GM20000 (cell line): ENCODE measurements at regions not wholly inside any gene's neighbourhood (a gene's known extent, or its start where the extent isn't known, plus 50 kb on each side); places are given as distances from the start of the nearest gene placed in this dataset.

ENCODE experiments used
- DNase-seq: peaks from one replicate; pipeline ENCODE4 v3.0.0; 2012; ENCODE audit warnings: low spot score
- TF ChIP-seq, protein P1 (sequence below): IDR thresholded peaks from 2 replicates; pipeline ENCODE4 v1.5.1; 2012; ENCODE audit warnings: mild to moderate bottlenecking, control low read depth; ENCODE audit errors: extremely low read depth, missing control alignments

DNA sequence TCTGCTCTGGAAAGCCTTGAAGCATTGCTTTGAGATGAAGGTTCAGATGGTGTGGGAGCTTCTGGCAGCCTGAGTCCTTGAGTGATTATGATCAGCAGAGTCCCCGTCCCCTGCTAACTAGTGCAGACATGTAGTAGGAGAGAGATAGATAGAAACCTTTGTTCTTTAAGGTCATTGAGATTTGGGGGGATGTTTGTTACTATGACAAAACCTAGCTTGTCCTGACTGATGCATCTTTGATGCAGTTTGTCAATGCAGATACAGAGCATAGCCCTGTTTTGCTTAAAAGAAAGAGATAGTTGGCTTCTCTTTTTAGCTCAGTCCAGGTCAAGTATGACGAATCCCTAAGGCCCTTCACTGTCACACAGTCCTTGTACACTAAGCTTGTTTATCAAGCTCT, 274.6 kb upstream of the DPP10 start:
- no peak for DNase-seq
- TF ChIP-seq, protein P1, sequence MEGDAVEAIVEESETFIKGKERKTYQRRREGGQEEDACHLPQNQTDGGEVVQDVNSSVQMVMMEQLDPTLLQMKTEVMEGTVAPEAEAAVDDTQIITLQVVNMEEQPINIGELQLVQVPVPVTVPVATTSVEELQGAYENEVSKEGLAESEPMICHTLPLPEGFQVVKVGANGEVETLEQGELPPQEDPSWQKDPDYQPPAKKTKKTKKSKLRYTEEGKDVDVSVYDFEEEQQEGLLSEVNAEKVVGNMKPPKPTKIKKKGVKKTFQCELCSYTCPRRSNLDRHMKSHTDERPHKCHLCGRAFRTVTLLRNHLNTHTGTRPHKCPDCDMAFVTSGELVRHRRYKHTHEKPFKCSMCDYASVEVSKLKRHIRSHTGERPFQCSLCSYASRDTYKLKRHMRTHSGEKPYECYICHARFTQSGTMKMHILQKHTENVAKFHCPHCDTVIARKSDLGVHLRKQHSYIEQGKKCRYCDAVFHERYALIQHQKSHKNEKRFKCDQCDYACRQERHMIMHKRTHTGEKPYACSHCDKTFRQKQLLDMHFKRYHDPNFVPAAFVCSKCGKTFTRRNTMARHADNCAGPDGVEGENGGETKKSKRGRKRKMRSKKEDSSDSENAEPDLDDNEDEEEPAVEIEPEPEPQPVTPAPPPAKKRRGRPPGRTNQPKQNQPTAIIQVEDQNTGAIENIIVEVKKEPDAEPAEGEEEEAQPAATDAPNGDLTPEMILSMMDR = no peak

DNA sequence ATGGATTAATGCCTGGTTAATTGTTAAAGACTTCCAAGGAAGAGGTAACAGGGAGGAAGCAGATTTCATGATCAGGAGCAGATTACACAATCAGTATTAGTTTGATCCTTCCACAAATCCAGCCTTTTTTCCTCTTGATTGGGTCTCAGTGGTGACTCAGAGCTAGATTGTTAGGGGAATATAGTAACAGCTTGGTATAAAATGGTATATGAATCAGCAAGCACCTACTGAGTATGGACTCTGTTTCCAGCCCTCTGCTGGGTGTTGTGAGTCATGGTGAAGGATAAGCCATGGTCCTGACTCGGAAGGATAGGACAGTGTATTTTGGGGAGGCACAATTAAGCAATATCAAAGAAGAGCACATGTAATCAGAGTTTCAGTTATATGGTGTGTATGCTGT, 272.4 kb upstream of the DPP10 start:
- DNase-seq = no peak

DNA sequence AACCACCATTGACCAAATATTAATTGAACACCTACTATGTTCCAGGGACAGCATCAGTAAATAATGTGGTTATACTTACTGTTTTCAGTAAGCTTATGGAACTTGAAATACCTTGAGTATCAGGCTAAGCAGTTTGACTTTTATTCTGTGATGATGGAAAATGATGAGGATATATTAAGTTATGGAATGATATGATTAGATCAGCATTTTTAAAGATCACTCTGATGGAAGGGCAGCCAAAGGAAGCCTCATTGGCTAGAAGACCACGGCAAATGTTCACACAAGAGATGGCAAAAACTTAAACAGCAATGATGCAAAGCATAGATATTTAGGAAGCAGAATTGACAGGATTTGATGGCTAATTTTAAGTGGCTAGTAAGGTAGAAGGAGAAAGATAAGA, 266.9 kb upstream of the DPP10 start:
- TF ChIP-seq, protein P1 = no peak
- no peak for DNase-seq

More for the DNA sequence above, 272.4 kb upstream of the DPP10 start:
- TF ChIP-seq, protein P1 = no peak

DNA sequence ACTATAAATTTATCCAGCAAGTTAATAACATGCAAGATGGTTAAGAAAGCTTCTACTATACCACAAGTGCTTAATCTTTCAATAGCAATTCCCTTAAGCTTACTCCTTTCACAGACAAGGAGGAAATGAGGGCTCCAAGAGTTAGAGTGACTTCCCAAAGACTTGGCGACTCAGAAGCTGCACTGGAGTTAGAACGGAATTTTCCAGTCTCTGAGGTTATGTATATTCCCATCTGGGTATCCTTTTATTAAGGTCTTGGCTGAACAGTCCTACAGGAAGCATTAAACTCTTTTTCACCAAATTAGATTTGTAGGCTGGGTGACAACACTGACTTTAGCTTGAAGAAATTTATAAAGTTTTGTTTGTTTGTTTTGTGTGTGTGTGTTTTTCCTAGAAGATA, 256.9 kb upstream of the DPP10 start:
- TF ChIP-seq, protein P1 = no peak

DNA sequence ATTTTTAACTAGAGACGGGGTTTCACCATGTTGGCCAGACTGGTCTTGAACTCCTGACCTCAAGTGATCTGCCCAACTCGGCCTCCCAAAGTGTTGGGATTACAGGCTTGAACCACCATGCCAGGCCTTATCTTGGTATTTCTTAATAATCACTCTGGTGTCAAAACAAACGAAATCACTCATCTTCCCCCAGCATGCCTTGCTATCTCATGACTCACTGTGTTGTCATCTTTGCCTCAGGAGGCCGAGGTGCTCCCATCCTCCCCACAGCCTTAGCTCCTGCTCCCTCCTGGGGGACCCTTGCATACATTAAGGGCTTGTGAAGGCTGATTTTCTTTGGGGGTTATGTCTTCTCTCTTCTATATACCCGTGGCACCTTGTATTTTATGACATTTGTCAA, 250.1 kb upstream of the DPP10 start:
- TF ChIP-seq, protein P1 = no peak
- no peak for DNase-seq

More for the DNA sequence above, 256.9 kb upstream of the DPP10 start:
- DNase-seq = no peak

DNA sequence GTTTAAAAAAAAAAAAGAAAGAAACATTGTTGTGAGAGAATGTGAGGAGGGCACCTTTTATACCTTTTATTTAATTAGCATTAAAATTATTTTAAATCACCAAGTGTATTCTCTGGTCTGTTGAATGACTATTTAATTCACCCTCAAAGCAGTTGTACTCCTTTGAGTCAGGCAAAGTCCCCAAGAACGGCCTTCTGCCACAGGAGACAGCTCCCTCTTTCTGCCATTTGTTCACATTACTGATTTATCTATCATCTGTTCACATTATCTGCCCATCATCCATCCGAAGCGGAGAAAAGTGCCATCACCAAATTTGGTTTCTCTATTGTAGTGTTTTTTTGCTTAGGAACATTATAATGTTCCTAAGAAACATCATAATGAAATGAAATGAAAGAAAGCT, 240.7 kb upstream of the DPP10 start:
- TF ChIP-seq, protein P1 = no peak
- no peak for DNase-seq

DNA sequence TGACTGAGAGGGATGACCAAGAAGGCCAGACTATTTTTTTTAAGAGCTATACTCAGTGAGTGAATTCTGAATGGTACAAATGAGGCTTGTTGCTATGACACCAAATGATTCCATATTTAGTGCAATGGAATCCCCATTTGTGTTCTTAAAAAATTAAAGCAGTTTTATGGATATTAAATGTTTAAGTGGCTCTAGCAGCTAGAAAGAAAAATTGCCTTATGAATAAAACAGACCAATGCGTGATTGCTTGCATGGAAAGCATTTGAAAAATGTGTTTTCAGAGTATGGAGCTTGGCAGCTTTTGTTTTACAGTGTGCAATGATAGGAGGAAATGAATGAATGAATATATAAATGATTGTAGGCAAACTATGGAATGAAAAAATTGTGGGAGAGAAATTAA, 238.8 kb upstream of the DPP10 start:
- TF ChIP-seq, protein P1 = no peak

More for the DNA sequence above, 238.8 kb upstream of the DPP10 start:
- no peak for DNase-seq
